Globus pallidus (tissue), 1 donor: ENCODE measurements at regions not wholly inside any gene's neighbourhood (a gene's known extent, or its start where the extent isn't known, plus 50 kb on each side); places are given as distances from the start of the nearest gene placed in this dataset.

Source experiments
- DNase-seq: peaks from one replicate; pipeline ENCODE4 v3.0.0-alpha.2; 2015; ENCODE audit warnings: low spot score

DNA sequence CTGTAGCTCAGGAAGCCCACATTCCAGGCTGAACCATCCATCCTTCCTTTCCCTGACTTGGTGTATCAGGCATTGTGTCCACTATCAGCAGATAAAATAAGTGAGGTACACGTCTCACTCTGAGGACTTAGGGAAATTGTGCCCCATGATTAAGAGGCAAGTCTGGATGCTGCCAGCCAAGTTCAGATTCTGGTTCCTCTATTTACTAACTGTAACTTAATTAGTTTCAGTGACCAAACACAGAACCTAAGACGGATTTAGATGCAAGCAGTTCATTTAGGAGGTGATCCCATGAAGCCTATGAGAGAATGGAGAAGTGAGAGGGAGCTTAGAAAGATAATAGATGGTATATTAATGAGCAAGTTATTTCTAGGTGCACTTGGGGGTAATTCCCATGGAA, 56.6 kb upstream of the PACRGL start:
- DNase-seq, result no peak

DNA sequence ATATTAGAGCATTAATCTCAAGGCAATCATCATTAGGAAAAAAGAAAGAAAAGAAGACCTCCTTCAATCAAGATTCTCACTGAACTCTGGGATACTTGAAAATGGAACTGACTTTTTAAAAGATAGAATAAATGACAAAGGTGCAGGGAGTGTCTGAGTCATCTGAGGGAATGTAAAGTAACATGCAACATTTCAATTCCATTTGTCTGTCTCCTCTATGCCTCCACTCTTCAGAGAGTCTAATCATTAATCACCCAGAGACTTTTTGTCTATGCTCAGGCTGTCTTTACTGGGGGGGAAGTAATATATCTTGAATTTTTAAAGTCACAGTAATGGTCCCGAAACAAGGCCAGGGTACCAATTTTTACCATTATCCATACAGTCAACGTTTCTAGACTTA, 55.0 kb upstream of the PACRGL start:
- no peak for DNase-seq

- DNase-seq, result no peak
Observed at GRCh38 chr4:20646287-20646686, 54.0 kb upstream of the PACRGL start.
